Prostate gland (tissue), 2 donors: ENCODE measurements at regions not wholly inside any gene's neighbourhood (a gene's known extent, or its start where the extent isn't known, plus 50 kb on each side); places are given as distances from the start of the nearest gene placed in this dataset.
"Not testable (repeated sequence)": the region's sequence is repeated elsewhere in the genome, so short reads cannot be mapped to it uniquely, and the experiment has no call there.

Source experiments
- CTCF ChIP-seq, 4 experiments: fragments of 200-600 bp in 2 of 4; fragments of 450-650 bp in 2 of 4; sonication (generic) in 2 of 4; IDR thresholded peaks; 1 replicate in 3 of 4; 2 replicates in 1 of 4; pipeline ENCODE4 v1.5.1; 2016 to 2019; ENCODE audit warnings: antibody characterized with exemption in 4 of 4, mild to moderate bottlenecking in 2 of 4, moderate library complexity in 2 of 4
- POLR2A ChIP-seq: fragments of 450-650 bp; IDR thresholded peaks from one replicate; pipeline ENCODE4 v1.6.1; 2016; ENCODE audit warnings: antibody characterized with exemption, mild to moderate bottlenecking
- POLR2AphosphoS5 ChIP-seq: sonication (generic); formaldehyde crosslinking; IDR thresholded peaks from one replicate; pipeline ENCODE4 v1.6.1; 2017; ENCODE audit warnings: antibody characterized with exemption

- TF ChIP-seq POLR2AphosphoS5; CTCF (IDR thresholded peaks at IDR 0.05); POLR2A: not testable (repeated sequence)
Observed at GRCh38 chr16:29199626-29200025, 206.9 kb downstream of the NPIPB11 start.
